Suprapubic skin (tissue), 4 donors: ENCODE measurements at regions not wholly inside any gene's neighbourhood (a gene's known extent, or its start where the extent isn't known, plus 50 kb on each side); places are given as distances from the start of the nearest gene placed in this dataset.
"Not testable (repeated sequence)": the region's sequence is repeated elsewhere in the genome, so short reads cannot be mapped to it uniquely, and the experiment has no call there.

Experiments
- DNase-seq, 2 donors: peaks; one replicate each; pipeline ENCODE4 v3.0.0-alpha.2; 2019; ENCODE audit warnings: low spot score in 2 of 2
- H3K27ac ChIP-seq: fragments of 200-600 bp; sonication (generic); one replicate; pipeline ENCODE4 v1.5.1; 2019
- H3K27me3 ChIP-seq: fragments of 200-600 bp; sonication (generic); one replicate; pipeline ENCODE4 v1.5.1; 2019
- H3K36me3 ChIP-seq: fragments of 200-600 bp; sonication (generic); one replicate; pipeline ENCODE4 v1.5.1; 2019
- H3K4me1 ChIP-seq: fragments of 200-600 bp; sonication (generic); one replicate; pipeline ENCODE4 v1.5.1; 2019
- H3K4me3 ChIP-seq: fragments of 200-600 bp; sonication (generic); one replicate; pipeline ENCODE4 v1.5.1; 2019; ENCODE audit warnings: mild to moderate bottlenecking
- H3K9me3 ChIP-seq: fragments of 200-600 bp; sonication (generic); one replicate; pipeline ENCODE4 v1.5.1; 2019
- CTCF ChIP-seq, 2 donors: fragments of 200-600 bp in 1 of 2; fragments of 450-650 bp in 1 of 2; sonication (generic) in 1 of 2; IDR thresholded peaks; one replicate each; pipeline ENCODE4 v1.5.1; 2016 to 2019; ENCODE audit warnings: antibody characterized with exemption in 2 of 2, mild to moderate bottlenecking in 1 of 2, moderate library complexity in 1 of 2
- EP300 ChIP-seq: sonication (generic); formaldehyde crosslinking; IDR thresholded peaks from one replicate; pipeline ENCODE4 v1.6.1; 2017; ENCODE audit warnings: antibody characterized with exemption
- POLR2A ChIP-seq, 2 donors: fragments of 450-650 bp; IDR thresholded peaks; one replicate each; pipeline ENCODE4 v1.6.1; 2017; ENCODE audit warnings: antibody characterized with exemption in 2 of 2, mild to moderate bottlenecking in 2 of 2, moderate library complexity in 2 of 2
- POLR2AphosphoS5 ChIP-seq, 3 donors: sonication (generic); formaldehyde crosslinking; IDR thresholded peaks; one replicate each; pipeline ENCODE4 v1.6.1; 2017; ENCODE audit warnings: antibody characterized with exemption in 3 of 3
- WGBS: methylation state at CpG from one replicate; pipeline ENCODE4 v1.1.5; 2018; 5-methylcytosine and 5-hydroxymethylcytosine counted together

DNA sequence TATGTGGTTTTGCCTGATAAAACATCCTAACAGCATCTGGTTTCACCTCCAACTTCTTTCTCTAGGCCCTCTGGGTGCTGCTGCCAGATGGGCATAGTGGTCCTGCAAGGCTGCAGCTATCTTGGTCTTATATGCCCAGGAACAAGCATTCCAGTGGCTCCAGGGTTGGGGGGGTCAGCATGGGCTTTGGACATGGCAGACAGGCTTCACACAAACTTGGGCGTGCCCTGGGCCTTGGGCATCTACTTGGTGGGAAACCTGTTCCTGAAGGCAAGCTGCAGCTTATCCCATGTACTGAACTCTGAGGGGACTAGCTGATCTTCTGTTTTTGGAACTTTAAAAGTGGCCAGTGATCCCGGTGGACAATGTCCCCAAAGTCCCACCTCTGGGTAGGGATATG is 54.9 kb upstream of the ZNF678 start:
- TF ChIP-seq EP300, result no peak
- no peak for TF ChIP-seq POLR2AphosphoS5 (IDR thresholded peaks at IDR 0.05)
- no peak for TF ChIP-seq CTCF (IDR thresholded peaks at IDR 0.05)
- no peak for TF ChIP-seq POLR2A (IDR thresholded peaks at IDR 0.05)
- Histone ChIP-seq H3K27me3 (peaks cover 7% of the 10 kb centered on the region), H3K4me3 (no peak overlapping the region), H3K27ac (no peak overlapping the region), H3K36me3 (no peaks in the 10 kb centered on the region), H3K9me3 (no peaks in the 10 kb centered on the region), H3K4me1 (no peaks in the 10 kb centered on the region)
- no peak for DNase-seq
- WGBS, result 88% methylated on average over 2 of the region's 2 CpGs

- WGBS, result no CpG with 5 or more reads among the region's 30 CpGs
- H3K27ac ChIP-seq, H3K4me1 ChIP-seq, H3K9me3 ChIP-seq, DNase-seq, H3K4me3 ChIP-seq, H3K36me3 ChIP-seq, H3K27me3 ChIP-seq: not testable (repeated sequence)
Observed at GRCh38 chr1:227506490-227507393, 56.6 kb upstream of the ZNF678 start.

- DNase-seq, H3K36me3 ChIP-seq, H3K4me3 ChIP-seq, H3K27me3 ChIP-seq, H3K9me3 ChIP-seq, H3K27ac ChIP-seq, H3K4me1 ChIP-seq: not testable (repeated sequence)
- WGBS, result no CpG with 5 or more reads among the region's 5 CpGs
Observed at GRCh38 chr1:227496045-227496444, 67.3 kb upstream of the ZNF678 start.

DNA sequence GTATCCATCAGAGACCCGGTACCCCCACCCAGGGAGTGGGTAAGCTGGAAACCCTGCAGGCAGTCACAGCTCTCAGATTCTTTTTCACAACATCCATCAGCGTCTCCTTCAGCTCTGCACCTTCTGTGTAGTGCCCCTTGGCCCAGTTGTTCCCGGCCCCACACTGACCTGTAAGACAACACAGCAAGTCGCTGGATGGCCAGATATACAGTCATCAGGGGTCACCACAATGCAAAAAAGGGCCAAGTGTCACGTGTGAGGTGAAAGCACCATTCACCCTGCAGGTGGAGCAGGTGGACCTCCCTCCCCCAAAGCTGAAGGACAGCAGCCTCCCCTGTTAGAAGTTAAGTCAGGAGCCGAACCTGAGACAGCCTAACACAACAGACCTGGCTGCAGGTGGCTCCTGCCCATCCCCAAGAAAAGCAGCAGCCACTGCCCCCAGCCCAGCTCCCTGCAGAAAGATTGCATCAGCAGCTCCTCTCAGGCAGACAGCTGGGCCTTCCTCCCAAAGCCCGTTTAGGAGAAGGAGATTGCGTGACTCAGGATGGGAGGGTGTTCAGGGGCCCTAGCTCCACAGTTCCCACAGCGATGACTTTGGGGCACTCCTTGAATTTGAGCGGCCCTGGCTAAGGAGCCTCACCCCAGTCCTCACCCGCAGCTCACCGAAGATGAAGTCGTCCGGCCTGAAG is 69.3 kb upstream of the ZNF678 start:
- not testable (repeated sequence) for H3K27ac ChIP-seq, DNase-seq, H3K36me3 ChIP-seq, H3K4me3 ChIP-seq, H3K4me1 ChIP-seq, H3K27me3 ChIP-seq, H3K9me3 ChIP-seq
- WGBS, result 83% methylated on average over 2 of the region's 14 CpGs

DNA sequence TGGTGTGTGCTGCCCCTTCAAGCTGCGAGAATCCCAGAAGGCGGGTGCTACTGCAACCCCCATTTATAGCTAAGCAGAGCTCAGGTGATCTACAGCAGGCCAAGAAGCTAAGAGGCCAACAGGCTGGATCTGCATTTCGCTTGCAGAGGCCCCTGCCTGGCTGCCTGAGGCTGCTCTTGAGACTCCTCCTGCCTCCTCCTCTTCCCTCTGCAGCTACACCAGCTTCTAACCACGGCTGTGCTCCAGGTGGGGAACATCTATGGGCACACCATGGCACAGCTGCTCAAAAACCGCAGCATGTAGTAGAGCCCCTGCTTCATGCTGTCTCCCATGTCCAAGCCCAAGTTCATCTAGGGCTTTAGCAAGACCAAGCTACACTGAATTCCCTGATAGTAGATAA is 72.9 kb upstream of the ZNF678 start:
- Histone ChIP-seq H3K4me1 (no peaks in the 10 kb centered on the region), H3K36me3 (no peaks in the 10 kb centered on the region), H3K27ac (no peak overlapping the region), H3K9me3 (no peaks in the 10 kb centered on the region), H3K27me3 (no peaks in the 10 kb centered on the region), H3K4me3 (no peak overlapping the region)
- no peak for DNase-seq
- TF ChIP-seq CTCF (IDR thresholded peaks at IDR 0.05), result no peak
- TF ChIP-seq EP300, result no peak
- TF ChIP-seq POLR2A (IDR thresholded peaks at IDR 0.05), result no peak
- no peak for TF ChIP-seq POLR2AphosphoS5 (IDR thresholded peaks at IDR 0.05)
- 61% methylated on average over 5 of the region's 5 CpGs for whole genome bisulfite sequencing

- Histone ChIP-seq H3K36me3 (no peaks in the 10 kb centered on the region), H3K27me3 (no peaks in the 10 kb centered on the region), H3K4me3 (no peak overlapping the region), H3K4me1 (no peaks in the 10 kb centered on the region), H3K27ac (no peak overlapping the region), H3K9me3 (no peaks in the 10 kb centered on the region)
- WGBS, result 83% methylated on average over 2 of the region's 2 CpGs
- DNase-seq, result no peak
- TF ChIP-seq CTCF (IDR thresholded peaks at IDR 0.05) (no peak), POLR2AphosphoS5 (IDR thresholded peaks at IDR 0.05) (no peak), POLR2A (IDR thresholded peaks at IDR 0.05) (no peak), EP300 (no peak)
Observed at GRCh38 chr1:227490001-227490400, 73.4 kb upstream of the ZNF678 start.
